Spleen (tissue), 11 donors: ENCODE measurements at regions not wholly inside any gene's neighbourhood (a gene's known extent, or its start where the extent isn't known, plus 50 kb on each side); places are given as distances from the start of the nearest gene placed in this dataset.

Experiments used
- DNase-seq: peaks from one replicate; pipeline ENCODE4 v3.0.0-alpha.2; 2020
- H3K27ac ChIP-seq, 8 donors: fragments of 200-600 bp; sonication (generic) in 7 of 8; 1 replicate in 4 of 8; 2 replicates in 4 of 8; pipeline versions ENCODE4 v1.5.0 to v1.8.0; 2016 to 2021; ENCODE audit warnings: inconsistent platforms in 4 of 8, mild to moderate bottlenecking in 4 of 8, moderate library complexity in 1 of 8
- H3K27me3 ChIP-seq, 7 donors: fragments of 200-600 bp; sonication (generic) in 6 of 7; replicated peaks in 1 of 7; 1 replicate in 4 of 7; 2 replicates in 3 of 7; pipeline versions ENCODE4 v1.5.0 to v1.8.0; 2016 to 2021; ENCODE audit warnings: inconsistent platforms in 3 of 7, mild to moderate bottlenecking in 1 of 7
- H3K36me3 ChIP-seq, 6 donors: fragments of 200-600 bp; sonication (generic) in 5 of 6; 1 replicate in 4 of 6; 2 replicates in 2 of 6; pipeline versions ENCODE4 v1.5.0 to v1.8.0; 2016 to 2021; ENCODE audit warnings: inconsistent platforms in 2 of 6
- H3K4me1 ChIP-seq, 6 donors: fragments of 200-600 bp; sonication (generic) in 5 of 6; 1 replicate in 3 of 6; 2 replicates in 3 of 6; pipeline versions ENCODE4 v1.5.0 to v1.8.0; 2016 to 2021; ENCODE audit warnings: inconsistent platforms in 3 of 6
- H3K4me3 ChIP-seq, 8 donors: fragments of 200-600 bp; sonication (generic) in 7 of 8; 1 replicate in 4 of 8; 2 replicates in 4 of 8; pipeline versions ENCODE4 v1.5.0 to v1.8.0; 2016 to 2021; ENCODE audit warnings: inconsistent platforms in 4 of 8, mild to moderate bottlenecking in 4 of 8, moderate library complexity in 2 of 8
- H3K9me3 ChIP-seq, 8 donors: fragments of 200-600 bp; sonication (generic) in 7 of 8; 1 replicate in 4 of 8; 2 replicates in 4 of 8; pipeline versions ENCODE4 v1.5.0 to v1.8.0; 2016 to 2021; ENCODE audit warnings: inconsistent platforms in 4 of 8
- CTCF ChIP-seq, 11 experiments: fragments of 200-600 bp in 7 of 11; fragments of 450-650 bp in 4 of 11; sonication (generic) in 4 of 11; IDR thresholded peaks in 8 of 11; conservative IDR thresholded peaks in 3 of 11; 1 replicate in 7 of 11; 2 replicates in 4 of 11; pipeline versions ENCODE4 v1.4.0 to v1.8.0; 2016 to 2021; ENCODE audit warnings: antibody characterized with exemption in 11 of 11, inconsistent platforms in 4 of 11, mild to moderate bottlenecking in 1 of 11
- POLR2A ChIP-seq, 3 donors: fragments of 450-650 bp; IDR thresholded peaks; one replicate each; pipeline ENCODE4 v1.5.1; 2017; ENCODE audit warnings: antibody characterized with exemption in 3 of 3, mild to moderate bottlenecking in 1 of 3
- POLR2AphosphoS5 ChIP-seq, 3 donors: sonication (generic); formaldehyde crosslinking; IDR thresholded peaks; one replicate each; pipeline ENCODE4 v1.5.1; 2017; ENCODE audit warnings: antibody characterized with exemption in 3 of 3
- WGBS, 5 donors: extraction: QIAGEN DNeasy Blood & Tissue Kit in 3 of 5; methylation state at CpG; one replicate each; pipeline versions ENCODE4 v1.1.5 to v1.1.7; 2013 to 2018; 5-methylcytosine and 5-hydroxymethylcytosine counted together
- intact Hi-C: fragments of 100-400 bp; cut with DNase I; formaldehyde crosslinking; loops from one replicate; pipeline ENCODE4 v1.15.0; 2023; ENCODE audit warnings: low total_unique reads
- donor health status: healthy with polysubstance abuse.
- donor health status: DM: no; HTN: no; CAD: no; lungs with moderate emphysema.
- donor health status: DM: no; HTN: no; CAD: no.
- donor health status: Bipolar disorder and iron deficiency.
- donor health status: healthy.
- donor health status: DM: no; HTN: no; CAD: no.
- donor health status: DM: yes; HTN: yes; CAD: no.

- no peak for DNase-seq
- Histone ChIP-seq H3K27me3 (no peaks in the 10 kb centered on the region), H3K4me3 (no peak overlapping the region), H3K9me3 (peaks cover 0 to 30% (median 2%) of the 10 kb centered on the region in 8 donors), H3K36me3 (no peaks in the 10 kb centered on the region), H3K27ac (no peak overlapping the region), H3K4me1 (no peaks in the 10 kb centered on the region)
- TF ChIP-seq POLR2AphosphoS5 (IDR thresholded peaks at IDR 0.05): no peak
- no peak for TF ChIP-seq CTCF (IDR thresholded peaks at IDR 0.05 in 8 of 11, conservative IDR thresholded peaks at IDR 0.05 in 3 of 11)
- no peak for TF ChIP-seq POLR2A (IDR thresholded peaks at IDR 0.05)
- WGBS, 5 donors: 93 to 99% (median 97%) methylated on average over 4 of the region's 4 CpGs
- intact Hi-C loops: no loop called here
These were observed 79.9 kb downstream of the TAF11L14 start for GRCh38 chr5:17714186-17714585.

- H3K36me3 ChIP-seq: no peaks in the 10 kb centered on the region
- H3K9me3 ChIP-seq: peaks cover 0 to 12% (median 3%) of the 10 kb centered on the region in 8 donors
- H3K4me3 ChIP-seq: no peak overlapping the region
- H3K27me3 ChIP-seq: no peaks in the 10 kb centered on the region
- TF ChIP-seq POLR2A (IDR thresholded peaks at IDR 0.05) (no peak), POLR2AphosphoS5 (IDR thresholded peaks at IDR 0.05) (no peak), CTCF (IDR thresholded peaks at IDR 0.05 in 8 of 11, conservative IDR thresholded peaks at IDR 0.05 in 3 of 11) (no peak)
- 93 to 98% (median 94%) methylated on average over 9 of the region's 9 CpGs for WGBS, 5 donors
- intact Hi-C loops: no loop called here
- no peak for DNase-seq
- no peaks in the 10 kb centered on the region for H3K4me1 ChIP-seq
- H3K27ac ChIP-seq: no peak overlapping the region
These were observed 85.3 kb downstream of the TAF11L14 start for GRCh38 chr5:17719592-17719991.

- Histone ChIP-seq H3K27me3 (no peaks in the 10 kb centered on the region), H3K27ac (no peak overlapping the region), H3K9me3 (peaks cover 0 to 7% (median 2%) of the 10 kb centered on the region in 8 donors), H3K4me3 (no peak overlapping the region), H3K4me1 (no peaks in the 10 kb centered on the region), H3K36me3 (no peaks in the 10 kb centered on the region)
- WGBS, 5 donors: 64 to 78% (median 67%) methylated on average over 5 of the region's 5 CpGs
- TF ChIP-seq CTCF (IDR thresholded peaks at IDR 0.05 in 8 of 11, conservative IDR thresholded peaks at IDR 0.05 in 3 of 11) (no peak), POLR2A (IDR thresholded peaks at IDR 0.05) (no peak), POLR2AphosphoS5 (IDR thresholded peaks at IDR 0.05) (no peak)
- intact Hi-C loops: no loop called here
- DNase-seq: no peak
These were observed 85.8 kb downstream of the TAF11L14 start for GRCh38 chr5:17720071-17720470.

GRCh38 chr5:17723876-17724275 lies 89.6 kb downstream of the TAF11L14 start:
- DNase-seq: no peak
- WGBS, 5 donors: 69 to 81% (median 78%) methylated on average over 5 of the region's 5 CpGs
- TF ChIP-seq CTCF (IDR thresholded peaks at IDR 0.05 in 8 of 11, conservative IDR thresholded peaks at IDR 0.05 in 3 of 11): no peak
- H3K27me3 ChIP-seq: no peaks in the 10 kb centered on the region
- H3K4me1 ChIP-seq: no peaks in the 10 kb centered on the region
- H3K36me3 ChIP-seq: no peaks in the 10 kb centered on the region
- H3K27ac ChIP-seq: no peak overlapping the region
- peaks cover 0 to 5% (median 0%) of the 10 kb centered on the region in 8 donors for H3K9me3 ChIP-seq
- no peak overlapping the region for H3K4me3 ChIP-seq
- intact Hi-C loops: no loop called here
